Stimulated activated CD4-positive, alpha-beta T cell treated with anti-CD3 and anti-CD28 coated beads, Interleukin-15, amount 100 ng/mL, for 48 hours (primary cell): ENCODE measurements at regions not wholly inside any gene's neighbourhood (a gene's known extent, or its start where the extent isn't known, plus 50 kb on each side); places are given as distances from the start of the nearest gene placed in this dataset.
"Not testable (repeated sequence)": the region's sequence is repeated elsewhere in the genome, so short reads cannot be mapped to it uniquely, and the experiment has no call there.

Source experiments
- DNase-seq, 2 donors: peaks; one replicate each; pipeline ENCODE4 v3.0.0-alpha.2; 2020; ENCODE audit warnings: low read depth in 2 of 2

DNA sequence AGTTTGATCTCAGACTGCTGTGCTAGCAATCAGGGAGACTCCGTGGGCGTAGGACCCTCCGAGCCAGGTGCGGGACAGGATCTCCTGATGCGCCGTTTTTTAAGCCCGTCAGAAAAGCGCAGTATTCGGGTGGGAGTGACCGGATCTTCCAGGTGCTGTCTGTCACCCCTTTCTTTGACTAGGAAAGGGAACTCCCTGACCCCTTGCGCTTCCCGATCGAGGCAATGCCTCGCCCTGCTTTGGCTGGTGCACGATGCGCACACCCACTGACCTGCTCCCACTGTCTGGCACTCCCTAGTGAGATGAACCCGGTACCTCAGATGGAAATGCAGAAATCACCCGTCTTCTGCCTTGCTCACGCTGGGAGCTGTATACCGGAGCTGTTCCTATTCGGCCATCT lies 157.6 kb upstream of the FBXO33 start:
- DNase-seq, result not testable (repeated sequence)

DNA sequence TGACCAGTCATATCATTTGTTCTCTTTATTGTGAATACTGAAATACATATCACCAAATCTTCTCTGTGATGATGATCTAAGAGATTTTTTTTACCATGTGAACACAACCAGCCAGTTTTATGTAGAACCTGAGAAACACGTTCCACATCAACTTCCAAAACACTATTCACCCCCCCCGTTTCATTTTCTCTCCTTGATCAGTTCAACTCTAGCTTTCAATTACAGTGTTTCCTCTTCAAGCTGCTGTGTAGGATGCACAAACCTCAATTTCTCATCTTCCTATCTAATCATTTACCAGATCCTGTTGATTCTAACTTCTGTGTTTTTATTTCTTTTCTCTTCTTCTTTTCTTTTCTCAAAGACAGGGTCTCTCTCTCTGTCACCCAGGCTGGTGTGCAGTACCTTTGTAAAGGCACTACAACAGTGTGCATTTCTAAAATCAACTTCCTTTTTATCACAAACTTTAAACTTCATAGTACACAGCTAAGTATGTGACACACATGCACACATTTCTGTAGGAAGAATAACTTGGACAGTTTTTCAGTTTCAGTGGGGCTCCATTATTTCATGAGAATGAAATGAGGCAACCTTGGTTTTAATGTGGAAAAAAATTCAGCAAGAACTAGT lies 149.9 kb upstream of the FBXO33 start:
- no peak for DNase-seq

DNA sequence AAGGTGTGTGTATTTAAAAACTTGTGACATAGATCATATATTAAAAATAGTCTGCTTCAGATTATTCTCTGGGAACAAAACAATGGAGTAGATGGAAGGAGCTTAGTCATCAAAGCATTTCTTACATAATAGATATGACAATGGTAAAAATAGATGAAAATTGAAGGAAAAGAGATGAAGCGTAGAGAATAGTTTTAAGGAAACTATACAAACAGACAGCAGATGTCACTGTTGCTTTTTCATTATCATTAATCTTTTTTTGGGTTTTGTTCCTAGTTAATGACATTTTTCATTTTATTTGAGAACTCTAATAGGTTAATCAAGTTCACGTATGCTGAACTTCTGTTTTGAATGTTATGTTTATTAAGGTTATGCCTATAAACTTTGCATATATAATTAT lies 149.2 kb upstream of the FBXO33 start:
- no peak for DNase-seq

DNA sequence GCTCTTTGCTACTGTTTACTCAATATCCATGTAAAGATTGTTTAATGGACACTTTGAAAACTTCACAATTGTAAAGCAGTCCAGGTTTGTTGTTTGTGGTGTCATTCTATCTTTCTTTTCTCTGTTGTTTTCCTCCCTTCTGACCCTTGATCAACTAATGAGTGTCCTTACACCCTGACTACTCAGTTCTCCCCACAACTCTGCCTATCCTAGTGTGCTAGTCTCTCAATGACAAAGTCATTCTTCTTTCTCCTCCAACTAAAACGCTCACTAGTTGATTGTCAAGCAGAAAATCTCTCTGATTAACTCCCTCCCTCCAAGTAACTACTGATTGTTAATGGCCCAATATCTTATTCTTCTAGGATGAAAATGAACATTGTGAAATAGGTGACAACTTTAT lies 148.5 kb upstream of the FBXO33 start:
- no peak for DNase-seq

DNA sequence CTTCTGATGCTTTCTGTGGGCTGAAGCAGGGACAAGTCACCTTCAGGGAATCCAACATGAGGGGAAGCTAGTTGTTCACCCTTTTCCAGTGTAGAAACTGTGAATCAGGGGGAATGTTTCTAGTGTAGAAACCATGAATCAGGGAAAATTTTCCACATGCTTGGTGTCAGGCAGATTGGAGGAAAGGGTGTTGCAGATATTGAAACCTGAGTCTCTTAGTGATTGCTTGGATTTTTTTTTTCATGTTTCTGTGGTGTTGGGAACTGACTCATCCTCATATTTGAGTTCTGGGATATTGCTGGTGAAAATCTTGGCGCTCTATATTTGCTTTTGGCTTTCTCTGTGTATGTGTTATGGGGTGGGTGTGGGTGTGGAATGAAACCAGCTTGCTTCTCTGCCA lies 144.5 kb upstream of the FBXO33 start:
- no peak for DNase-seq

DNA sequence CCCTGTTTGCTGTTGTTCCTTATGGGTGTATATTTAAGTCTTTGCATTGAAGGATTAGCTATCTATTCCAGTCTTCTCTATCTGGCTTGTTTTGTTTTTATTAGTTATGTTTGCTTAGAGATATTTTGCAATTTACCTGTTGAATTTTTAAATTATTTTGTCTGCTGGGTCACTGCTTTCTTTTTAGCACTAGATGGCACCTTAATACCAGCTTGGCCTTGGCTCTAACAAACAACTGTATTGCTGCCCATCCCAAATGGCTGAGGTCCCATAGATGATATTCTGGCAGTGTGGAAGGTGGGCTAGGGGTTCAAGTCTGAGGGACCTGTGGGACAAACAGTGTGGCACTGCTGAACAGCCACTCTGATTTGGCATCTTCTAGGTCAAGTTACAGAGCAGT lies 144.0 kb upstream of the FBXO33 start:
- no peak for DNase-seq

DNA sequence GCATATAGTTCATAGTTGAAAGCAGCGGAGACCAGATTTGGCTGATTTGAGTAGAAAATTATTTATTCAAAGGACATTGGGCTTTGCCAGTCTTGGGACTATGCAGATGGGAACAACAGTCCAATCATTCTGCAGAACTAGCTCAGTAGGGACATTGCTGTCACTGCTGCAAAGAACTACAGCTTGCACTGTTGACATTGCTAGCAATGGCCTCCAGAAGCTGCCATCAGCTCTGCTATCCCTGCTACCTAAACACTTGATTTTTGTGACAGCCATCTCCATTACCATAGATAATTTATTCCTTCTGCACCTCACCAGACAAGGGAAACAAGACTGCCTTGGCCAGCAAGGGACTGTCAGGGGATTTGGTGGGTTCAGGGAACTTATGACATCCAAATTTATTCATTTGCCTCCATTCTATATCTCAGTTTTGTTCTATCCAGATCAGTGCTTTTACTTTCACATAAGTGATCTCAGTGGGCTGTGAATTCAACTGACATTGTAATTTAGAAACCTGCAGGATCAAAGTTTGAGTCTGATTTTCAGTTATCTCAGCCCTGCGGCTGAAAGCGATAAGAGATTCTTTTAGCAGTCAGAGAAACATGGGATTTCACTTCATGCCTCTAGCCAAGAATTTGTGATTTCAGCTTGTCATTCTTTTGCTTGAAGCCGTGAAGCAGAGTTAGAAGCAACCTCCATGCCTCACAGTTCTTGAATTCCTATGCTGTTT lies 136.7 kb upstream of the FBXO33 start:
- no peak for DNase-seq

DNA sequence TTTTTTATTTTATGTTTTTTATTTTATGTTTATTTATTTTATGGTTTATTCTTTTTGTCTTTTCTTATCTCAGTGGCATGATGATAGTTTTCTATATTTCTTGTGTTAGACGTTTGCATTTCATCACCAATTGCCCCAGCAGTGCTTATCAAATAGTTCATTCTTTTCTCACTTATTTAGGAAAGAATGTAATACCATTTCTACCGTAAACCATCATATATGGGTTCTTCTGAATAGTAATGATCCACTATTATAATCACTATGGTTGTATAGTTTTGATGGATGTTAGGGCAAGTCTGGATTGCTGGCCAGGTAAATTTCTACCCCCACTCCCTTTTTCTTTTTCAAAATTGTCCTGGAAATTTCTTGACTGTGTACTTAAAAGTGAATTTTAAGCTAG lies 134.6 kb upstream of the FBXO33 start:
- DNase-seq, result no peak

DNA sequence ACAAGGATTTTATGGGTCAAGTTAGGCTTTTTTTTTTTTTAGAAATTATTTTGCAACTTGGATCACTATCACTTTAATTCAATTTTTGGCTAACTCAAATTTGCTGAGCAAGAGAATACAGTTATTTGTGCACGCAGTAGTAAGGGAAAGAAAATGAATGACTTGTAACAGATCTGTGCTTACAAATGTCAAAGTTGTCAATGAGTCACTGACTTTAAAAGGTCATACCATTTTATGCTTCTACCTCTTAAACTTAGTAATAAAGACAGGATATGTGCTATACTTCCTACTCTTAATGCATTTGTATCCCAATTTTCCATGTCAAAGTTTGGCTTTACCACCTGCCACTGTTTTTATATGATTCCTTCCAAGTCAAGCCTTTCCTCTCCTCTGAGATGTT lies 131.1 kb upstream of the FBXO33 start:
- no peak for DNase-seq

DNA sequence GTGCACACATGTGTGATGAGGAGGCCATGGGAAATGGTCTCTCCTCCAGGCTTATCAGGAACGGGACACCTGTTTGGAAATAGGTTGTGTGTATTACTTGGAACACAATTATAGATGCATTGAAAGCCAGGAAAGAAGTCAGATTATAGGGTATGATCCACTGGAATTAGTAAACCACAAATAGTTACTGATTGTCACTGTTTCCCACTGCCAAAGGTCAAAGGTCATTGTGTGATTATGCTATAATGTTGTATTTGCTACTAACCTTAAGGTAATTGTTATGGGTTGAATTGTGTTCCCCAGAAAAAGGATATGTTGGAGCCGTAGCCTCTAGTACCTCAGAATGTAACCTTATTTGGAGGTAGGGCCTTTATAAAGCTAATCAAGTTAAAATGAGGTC lies 129.9 kb upstream of the FBXO33 start:
- DNase-seq, result no peak

DNA sequence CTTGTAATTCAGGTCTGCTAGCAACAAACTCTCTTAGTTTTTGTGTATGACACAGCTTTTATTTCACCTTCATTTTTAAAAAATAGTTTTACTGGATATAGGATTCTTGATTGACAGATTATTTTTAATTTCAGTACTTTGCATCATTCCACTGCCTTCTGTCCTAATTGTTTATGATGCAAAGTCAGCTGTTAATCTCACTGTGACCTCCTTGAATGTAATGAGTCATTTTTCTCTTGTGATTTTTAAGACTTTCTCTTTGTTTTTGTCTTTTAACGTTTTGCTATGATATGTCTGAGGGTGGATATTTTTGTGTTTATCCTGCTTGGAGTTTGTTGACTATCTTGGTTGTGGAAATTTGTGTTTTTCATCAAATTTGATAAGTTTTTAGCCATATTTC lies 126.3 kb upstream of the FBXO33 start:
- no peak for DNase-seq

DNA sequence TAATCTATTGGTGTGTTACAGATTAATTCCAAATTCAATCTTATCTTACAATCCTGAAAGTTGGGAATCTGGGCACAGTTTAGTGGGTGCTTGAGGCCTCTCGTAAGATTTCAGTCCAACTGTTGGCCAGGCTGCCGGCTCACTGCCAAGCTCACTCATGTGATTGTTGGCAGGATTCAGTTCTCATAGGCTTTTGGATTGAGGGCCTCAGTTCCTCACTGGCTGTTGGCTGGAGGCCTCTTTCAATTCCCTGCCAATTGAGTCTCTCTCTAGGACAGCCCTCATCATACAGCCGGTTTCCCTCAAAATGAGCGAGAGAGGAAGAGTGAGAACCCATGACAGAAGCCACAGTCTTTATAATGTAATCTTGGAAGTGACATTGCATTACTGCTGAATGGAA lies 123.5 kb upstream of the FBXO33 start:
- no peak for DNase-seq

DNA sequence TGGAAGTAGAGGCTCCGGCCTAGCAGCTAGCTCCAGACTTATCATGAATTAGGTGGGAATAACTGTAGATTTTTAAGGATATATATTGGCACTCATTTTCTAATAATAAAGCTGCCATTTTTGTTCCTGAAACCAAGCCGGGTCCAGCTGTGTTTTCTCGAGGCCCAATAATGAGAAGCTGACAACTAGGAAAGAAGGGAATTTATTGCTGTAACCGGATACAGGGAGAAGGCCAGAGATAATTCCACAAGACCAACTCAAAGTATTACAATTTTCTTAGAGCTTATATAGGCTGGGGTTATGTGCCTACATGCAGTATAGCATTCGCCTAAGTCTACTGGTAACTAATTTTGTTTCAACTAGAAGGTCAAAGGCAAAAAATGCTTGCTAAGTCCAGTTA lies 122.3 kb upstream of the FBXO33 start:
- no peak for DNase-seq

DNA sequence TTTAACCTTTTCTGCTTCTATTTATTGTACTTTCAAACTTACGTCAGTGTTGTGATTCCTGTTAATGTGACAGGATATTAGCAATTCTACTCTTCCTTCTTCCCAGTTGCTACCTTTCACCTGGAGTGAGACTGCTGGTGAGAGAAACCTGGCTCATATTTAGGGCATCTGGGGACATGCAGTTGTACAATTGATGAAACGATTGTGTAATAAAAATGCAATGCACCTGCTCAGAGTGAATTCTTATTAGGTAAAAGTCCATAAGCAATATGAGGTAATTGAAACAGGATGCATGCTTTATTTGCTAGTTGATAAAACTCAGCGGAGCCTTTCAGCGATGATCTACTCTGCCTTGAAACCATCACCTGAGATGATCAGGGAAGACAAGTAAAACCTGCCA lies 116.1 kb upstream of the FBXO33 start:
- DNase-seq, result no peak

DNA sequence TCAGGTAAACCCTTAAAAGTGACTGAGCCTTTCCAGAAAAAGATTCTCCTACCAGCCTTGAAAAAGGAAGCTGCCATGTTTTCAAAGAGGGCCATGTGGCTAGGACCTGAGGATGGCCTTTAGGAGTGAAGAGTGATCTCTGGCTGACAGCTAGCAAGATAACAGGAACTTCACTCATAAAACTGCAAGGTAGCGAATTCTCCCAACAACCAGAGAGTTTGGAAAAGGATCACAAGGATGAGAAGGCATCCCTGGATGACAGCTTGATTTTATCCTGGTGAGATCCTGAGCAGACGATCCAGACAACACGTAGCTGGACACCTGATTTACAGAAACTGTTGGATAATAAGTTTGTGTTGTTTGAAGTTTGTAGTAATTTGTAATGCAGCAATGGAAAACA lies 115.6 kb upstream of the FBXO33 start:
- DNase-seq, result no peak

DNA sequence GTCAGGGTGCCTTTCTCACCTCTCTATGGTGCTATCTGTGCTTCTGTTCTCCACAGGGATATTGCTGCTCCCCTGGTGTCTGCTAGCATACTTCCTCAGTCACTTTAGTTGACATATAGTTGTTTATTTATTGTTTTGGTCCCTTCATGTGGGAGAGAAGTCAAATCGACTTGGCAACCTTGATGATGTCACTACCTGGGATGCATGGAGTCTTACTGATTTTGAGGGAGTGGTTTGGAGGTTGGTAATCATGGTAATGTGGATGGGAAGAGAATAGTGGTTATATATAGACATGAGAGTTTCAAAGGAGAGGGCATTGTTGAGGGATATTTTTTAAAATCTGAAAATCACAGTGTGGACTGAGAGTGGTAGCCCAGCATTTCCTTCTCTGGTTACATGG lies 73.6 kb upstream of the FBXO33 start:
- DNase-seq, result no peak

DNA sequence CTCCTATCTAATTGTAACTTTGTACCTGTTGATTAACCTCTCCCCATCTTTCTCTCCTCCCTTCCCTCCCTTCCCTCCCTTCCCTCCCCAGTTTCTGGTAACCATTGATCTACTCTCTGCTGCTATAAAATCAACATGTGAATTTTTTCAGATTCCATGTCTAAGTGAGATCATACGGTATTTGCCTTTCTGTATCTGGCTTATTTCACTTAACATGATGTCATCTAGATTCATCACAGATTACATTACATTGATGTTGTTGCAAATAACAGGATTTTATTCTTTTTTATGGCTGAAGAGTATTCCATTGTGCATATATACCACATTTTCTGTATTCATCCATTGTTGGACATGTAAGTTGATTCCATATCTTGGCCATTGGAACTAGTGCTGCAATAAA lies 68.0 kb upstream of the FBXO33 start:
- DNase-seq, result no peak

DNA sequence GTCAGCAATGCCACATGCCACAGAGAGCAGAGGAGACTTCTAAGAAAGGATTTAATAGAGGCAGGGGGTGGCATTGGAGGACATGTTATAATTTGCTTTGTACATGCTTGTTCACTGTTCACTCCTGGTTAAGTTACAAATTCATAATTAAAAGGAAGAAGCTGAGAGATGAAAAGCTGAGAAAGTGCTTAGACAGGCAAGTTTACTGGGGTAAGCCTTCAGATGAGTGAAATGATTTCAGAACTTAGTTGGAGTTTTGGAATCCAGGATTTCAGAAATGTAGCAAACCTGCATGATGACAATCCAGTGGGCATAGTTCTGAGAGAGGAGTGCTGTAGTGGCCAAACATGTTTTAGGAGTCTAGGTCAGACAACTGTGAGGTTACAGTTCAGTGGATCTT lies 67.3 kb upstream of the FBXO33 start:
- no peak for DNase-seq

DNA sequence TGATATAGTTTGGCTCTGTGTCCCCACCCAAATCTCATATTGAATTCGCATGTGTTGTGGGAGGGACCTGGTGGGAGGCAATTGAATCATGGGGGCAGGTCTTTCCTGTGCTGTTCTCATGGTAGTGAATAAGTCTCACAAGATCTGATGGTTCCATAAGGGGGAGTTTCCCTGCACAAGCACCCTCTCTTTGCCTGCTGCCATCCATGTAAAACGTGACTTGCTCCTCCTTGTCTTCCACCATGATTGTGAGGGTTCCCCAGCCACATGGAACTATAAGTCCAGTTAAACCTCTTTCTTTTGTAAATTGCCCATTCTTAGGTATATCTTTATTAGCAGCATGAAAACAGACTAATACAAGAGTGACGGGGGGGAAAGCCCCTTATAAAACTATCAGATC lies 65.4 kb upstream of the FBXO33 start:
- not testable (repeated sequence) for DNase-seq

DNA sequence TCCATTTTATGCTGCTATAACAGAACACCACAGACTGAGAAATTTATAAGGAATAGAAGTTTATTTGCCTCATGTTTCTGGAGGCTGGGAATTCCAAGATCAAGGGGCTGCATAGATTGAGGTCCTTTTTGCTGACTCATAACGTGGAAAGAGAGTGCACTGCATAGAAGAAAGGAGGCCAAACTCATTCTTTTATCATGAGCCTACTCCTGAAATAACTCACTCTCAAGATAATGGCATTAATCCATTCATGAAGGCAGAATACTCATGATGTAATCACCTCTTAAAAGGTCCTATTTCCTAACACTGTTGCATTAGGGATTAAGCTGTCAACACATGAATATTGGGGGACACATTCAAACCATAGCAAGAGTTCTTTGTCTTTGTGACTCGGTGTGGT lies 60.0 kb upstream of the FBXO33 start:
- no peak for DNase-seq

DNA sequence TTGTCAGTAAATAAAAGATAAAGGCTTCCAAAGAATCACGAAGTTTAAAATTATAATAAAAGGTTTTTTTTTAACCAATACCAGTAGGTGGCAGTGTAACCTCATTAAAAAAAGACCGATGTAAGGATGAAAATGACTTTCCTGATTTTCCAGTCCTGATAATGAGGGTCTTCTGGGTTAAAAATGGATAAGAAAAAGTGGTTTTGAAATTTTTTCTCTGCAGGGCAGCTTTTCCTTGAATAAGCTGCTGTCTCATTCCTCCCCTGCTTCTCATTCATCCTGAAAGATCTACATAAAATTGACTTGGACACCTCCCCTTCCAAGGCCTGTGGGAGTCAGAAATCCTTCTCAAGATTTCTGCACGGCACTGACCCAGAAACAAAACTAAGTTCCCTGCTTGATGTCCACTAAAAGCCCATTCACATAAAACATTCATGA lies 58.9 kb upstream of the FBXO33 start:
- no peak for DNase-seq

DNA sequence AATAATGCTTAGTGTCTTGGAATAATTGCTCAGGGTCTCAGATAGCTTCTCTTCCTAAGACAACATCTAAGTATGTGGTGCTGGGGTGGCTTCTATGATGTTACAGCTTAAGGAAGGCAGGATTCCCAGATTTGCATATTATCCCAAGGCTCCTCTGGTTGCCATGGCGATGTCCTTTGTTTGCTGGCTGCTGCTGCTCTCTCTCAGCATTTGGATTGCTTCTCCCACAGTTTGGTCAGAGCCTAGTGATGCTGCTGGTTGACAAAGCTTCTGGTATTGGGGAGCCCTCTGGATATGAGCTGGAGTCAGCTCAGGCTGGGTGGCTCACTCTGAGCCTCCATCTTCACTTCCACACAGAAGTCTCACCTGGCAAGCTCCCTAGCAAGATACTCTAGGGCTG lies 56.4 kb upstream of the FBXO33 start:
- no peak for DNase-seq

DNA sequence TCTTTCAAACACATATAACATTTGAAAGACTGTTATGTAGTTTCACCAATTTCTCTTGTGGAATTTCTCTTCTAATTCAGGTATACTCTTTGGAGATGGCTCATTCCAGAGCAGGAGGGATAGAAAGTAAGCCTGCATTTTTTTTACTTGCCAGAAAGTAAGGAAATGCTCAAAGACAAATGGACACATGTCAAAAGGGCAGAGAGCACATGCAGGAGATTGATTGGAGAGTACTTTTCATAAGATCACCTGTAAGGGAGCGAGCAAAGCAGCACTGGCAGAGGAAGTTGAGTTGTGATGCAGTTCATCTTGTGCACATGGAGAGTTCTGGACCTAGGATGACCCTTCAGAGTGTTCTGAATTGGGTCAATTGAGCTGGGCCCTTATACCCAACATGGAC lies 51.4 kb upstream of the FBXO33 start:
- DNase-seq, result no peak
